Smooth muscle cell (in vitro differentiated cells): ENCODE measurements at regions not wholly inside any gene's neighbourhood (a gene's known extent, or its start where the extent isn't known, plus 50 kb on each side); places are given as distances from the start of the nearest gene placed in this dataset.

Source experiments
- DNase-seq: peaks from one replicate; lab custom pipeline; 2025; ENCODE audit not compliant: unreplicated experiment; lab: John Stamatoyannopoulos, UW
- H2AFZ ChIP-seq: fragments of 200-600 bp; sonication (generic); 2 replicates; pipeline ENCODE4 v1.6.0; 2016; ENCODE audit warnings: antibody characterized with exemption, low read depth, mild to moderate bottlenecking
- H3F3A ChIP-seq: fragments of 200-600 bp; sonication (generic); 2 replicates; pipeline ENCODE4 v1.6.0; 2017; ENCODE audit warnings: antibody characterized with exemption, low read depth
- H3K27ac ChIP-seq: fragments of 200-600 bp; sonication (generic); 2 replicates; pipeline ENCODE4 v1.5.1; 2016; ENCODE audit warnings: low read depth, mild to moderate bottlenecking
- H3K27me3 ChIP-seq: fragments of 200-600 bp; sonication (generic); 2 replicates; pipeline ENCODE4 v1.6.1; 2016; ENCODE audit warnings: low read depth, mild to moderate bottlenecking
- H3K36me3 ChIP-seq: fragments of 200-600 bp; sonication (generic); 2 replicates; pipeline ENCODE4 v1.5.1; 2016; ENCODE audit warnings: low read depth
- H3K4me1 ChIP-seq: fragments of 200-600 bp; sonication (generic); 2 replicates; pipeline ENCODE4 v1.5.1; 2016; ENCODE audit warnings: low read depth
- H3K4me2 ChIP-seq: fragments of 200-600 bp; sonication (generic); 2 replicates; pipeline ENCODE4 v1.6.0; 2016; ENCODE audit warnings: mild to moderate bottlenecking
- H3K4me3 ChIP-seq: fragments of 200-600 bp; sonication (generic); 2 replicates; pipeline ENCODE4 v1.5.1; 2016; ENCODE audit warnings: mild to moderate bottlenecking
- H3K79me2 ChIP-seq: fragments of 200-600 bp; sonication (generic); 2 replicates; pipeline ENCODE4 v1.6.0; 2016; ENCODE audit warnings: low read depth, mild to moderate bottlenecking
- H3K9ac ChIP-seq: fragments of 200-600 bp; sonication (generic); 2 replicates; pipeline ENCODE4 v1.6.0; 2016; ENCODE audit warnings: low read depth
- H3K9me3 ChIP-seq: fragments of 200-600 bp; sonication (generic); replicated peaks from 2 replicates; pipeline ENCODE4 v1.5.1; 2016; ENCODE audit warnings: low read depth
- H4K20me1 ChIP-seq: fragments of 200-600 bp; sonication (generic); 2 replicates; pipeline ENCODE4 v1.6.0; 2016; ENCODE audit warnings: low read depth
- CTCF ChIP-seq: fragments of 200-600 bp; sonication (generic); IDR thresholded peaks from 2 replicates; pipeline ENCODE4 v1.5.1; 2017; ENCODE audit warnings: borderline replicate concordance, mild to moderate bottlenecking, antibody characterized with exemption; ENCODE audit not compliant: insufficient read depth, poor library complexity, severe bottlenecking
- WGBS: methylation state at CpG from one replicate; pipeline ENCODE4 v1.1.7; 2016; ENCODE audit warnings: low lambda C conversion rate; 5-methylcytosine and 5-hydroxymethylcytosine counted together

GRCh38 chr6:47396401-47397069, 81.1 kb upstream of the CD2AP start:
- Histone ChIP-seq H3K4me2 (no peak overlapping the region), H2AFZ (no peak overlapping the region), H3K4me1 (no peaks in the 10 kb centered on the region), H3K4me3 (no peak overlapping the region), H3K9me3 (no peaks in the 10 kb centered on the region), H3K9ac (no peak overlapping the region), H3K27me3 (no peaks in the 10 kb centered on the region), H3K36me3 (no peaks in the 10 kb centered on the region), H3K79me2 (no peaks in the 10 kb centered on the region), H4K20me1 (no peaks in the 10 kb centered on the region), H3K27ac (no peak overlapping the region), H3F3A (no peaks in the 10 kb centered on the region)
- WGBS, result 97% methylated on average over 2 of the region's 2 CpGs
- TF ChIP-seq CTCF, result no peak
- no peak for DNase-seq

GRCh38 chr6:47400581-47400980, 77.0 kb upstream of the CD2AP start:
- no peaks in the 10 kb centered on the region for H3K9me3 ChIP-seq
- H3K36me3 ChIP-seq, result no peaks in the 10 kb centered on the region
- no peak overlapping the region for H3K9ac ChIP-seq
- H3K27ac ChIP-seq, result no peak overlapping the region
- WGBS, result 94% methylated on average over 3 of the region's 3 CpGs
- no peak overlapping the region for H2AFZ ChIP-seq
- TF ChIP-seq CTCF, result no peak
- DNase-seq, result no peak
- no peaks in the 10 kb centered on the region for H3K79me2 ChIP-seq
- no peaks in the 10 kb centered on the region for H3F3A ChIP-seq
- H3K4me3 ChIP-seq, result no peak overlapping the region
- no peaks in the 10 kb centered on the region for H4K20me1 ChIP-seq
- no peaks in the 10 kb centered on the region for H3K4me1 ChIP-seq
- no peaks in the 10 kb centered on the region for H3K27me3 ChIP-seq
- H3K4me2 ChIP-seq, result no peak overlapping the region

- no peak for DNase-seq
- no peak overlapping the region for H2AFZ ChIP-seq
- H3K27ac ChIP-seq, result no peak overlapping the region
- no peak overlapping the region for H3K4me2 ChIP-seq
- no peaks in the 10 kb centered on the region for H3K79me2 ChIP-seq
- no peaks in the 10 kb centered on the region for H4K20me1 ChIP-seq
- no peak overlapping the region for H3K4me3 ChIP-seq
- 91% methylated on average over 3 of the region's 3 CpGs for WGBS
- H3K27me3 ChIP-seq, result no peaks in the 10 kb centered on the region
- TF ChIP-seq CTCF, result no peak
- H3K9me3 ChIP-seq, result no peaks in the 10 kb centered on the region
- no peak overlapping the region for H3K9ac ChIP-seq
- no peaks in the 10 kb centered on the region for H3K36me3 ChIP-seq
- no peaks in the 10 kb centered on the region for H3F3A ChIP-seq
- no peaks in the 10 kb centered on the region for H3K4me1 ChIP-seq
Observed at GRCh38 chr6:47402081-47402480, 75.5 kb upstream of the CD2AP start.

- Histone ChIP-seq H3K79me2 (no peaks in the 10 kb centered on the region), H3K27ac (no peak overlapping the region), H2AFZ (no peak overlapping the region), H3K9ac (no peak overlapping the region), H4K20me1 (no peaks in the 10 kb centered on the region), H3K9me3 (no peaks in the 10 kb centered on the region), H3K36me3 (no peaks in the 10 kb centered on the region), H3K27me3 (no peaks in the 10 kb centered on the region), H3K4me2 (no peak overlapping the region), H3K4me3 (no peak overlapping the region), H3K4me1 (no peaks in the 10 kb centered on the region), H3F3A (no peaks in the 10 kb centered on the region)
- WGBS, result 90% methylated on average over 2 of the region's 2 CpGs
- no peak for TF ChIP-seq CTCF
- DNase-seq, result no peak
Observed at GRCh38 chr6:47403056-47403455, 74.5 kb upstream of the CD2AP start.
